GM18867 (cell line): ENCODE measurements at regions not wholly inside any gene's neighbourhood (a gene's known extent, or its start where the extent isn't known, plus 50 kb on each side); places are given as distances from the start of the nearest gene placed in this dataset.
A peak's percentile ranks its signal among the peaks of the same experiment; 100 is the strongest.
"Not testable (repeated sequence)": the region's sequence is repeated elsewhere in the genome, so short reads cannot be mapped to it uniquely, and the experiment has no call there.

Experiments
- ATAC-seq: cut with Tn5 transposase; IDR thresholded peaks from one replicate; pipeline ENCODE4 v1.9.1; 2021; ENCODE audit warnings: mild to moderate bottlenecking, moderate library complexity; ENCODE audit not compliant: unreplicated experiment

- ATAC-seq, result no peak
These were observed 816.6 kb downstream of the EPHA3 start for GRCh38 chr3:89923921-89924610.

- no peak for ATAC-seq
These were observed 818.6 kb downstream of the EPHA3 start for GRCh38 chr3:89925976-89926375.

GRCh38 chr3:89932882-89933281 is 825.5 kb downstream of the EPHA3 start:
- no peak for ATAC-seq

- ATAC-seq, result not testable (repeated sequence)
These were observed 837.0 kb downstream of the EPHA3 start for GRCh38 chr3:89944461-89944860.

GRCh38 chr3:89946884-89947283 is 839.5 kb downstream of the EPHA3 start:
- no peak for ATAC-seq

- no peak for ATAC-seq
These were observed 840.0 kb downstream of the EPHA3 start for GRCh38 chr3:89947337-89947954.

GRCh38 chr3:89948008-89948407 is 840.6 kb downstream of the EPHA3 start:
- no peak for ATAC-seq

- no peak for ATAC-seq
These were observed 843.4 kb downstream of the EPHA3 start for GRCh38 chr3:89950772-89951171.

GRCh38 chr3:89954137-89954536 is 846.7 kb downstream of the EPHA3 start:
- ATAC-seq, result no peak

- ATAC-seq, result no peak
These were observed 847.7 kb downstream of the EPHA3 start for GRCh38 chr3:89955156-89955555.

- no peak for ATAC-seq
These were observed 850.0 kb downstream of the EPHA3 start for GRCh38 chr3:89957451-89957850.

GRCh38 chr3:89958163-89958562 is 850.7 kb downstream of the EPHA3 start:
- not testable (repeated sequence) for ATAC-seq

GRCh38 chr3:89964347-89964746 is 856.9 kb downstream of the EPHA3 start:
- no peak for ATAC-seq

GRCh38 chr3:89966877-89967665 is 859.6 kb downstream of the EPHA3 start:
- ATAC-seq, result no peak

GRCh38 chr3:89971329-89971728 is 863.9 kb downstream of the EPHA3 start:
- no peak for ATAC-seq

GRCh38 chr3:89973156-89973555 is 865.7 kb downstream of the EPHA3 start:
- no peak for ATAC-seq

- no peak for ATAC-seq
These were observed 867.6 kb downstream of the EPHA3 start for GRCh38 chr3:89974903-89975519.

- ATAC-seq, result no peak
These were observed 876.0 kb downstream of the EPHA3 start for GRCh38 chr3:89983449-89983848.

- peak; percentile 59 for ATAC-seq
These were observed 897.9 kb downstream of the EPHA3 start for GRCh38 chr3:90005281-90005847.

GRCh38 chr3:90007778-90008499 is 900.5 kb downstream of the EPHA3 start:
- ATAC-seq, result no peak
